Trophoblast cell (in vitro differentiated cells and primary cell): ENCODE measurements at regions not wholly inside any gene's neighbourhood (a gene's known extent, or its start where the extent isn't known, plus 50 kb on each side); places are given as distances from the start of the nearest gene placed in this dataset.

ENCODE experiments used
- DNase-seq, 2 donors: peaks; one replicate each; pipeline ENCODE4 v3.0.0-alpha.2; 2016
- H2AFZ ChIP-seq: 2 replicates; pipeline ENCODE4 v1.6.1; 2013; ENCODE audit warnings: low read length, moderate library complexity, mild to moderate bottlenecking; ENCODE audit not compliant: insufficient read depth, poor library complexity
- H2AK5ac ChIP-seq: 2 replicates; pipeline ENCODE4 v1.6.1; 2013; ENCODE audit warnings: mild to moderate bottlenecking, low read length
- H2BK120ac ChIP-seq: 2 replicates; pipeline ENCODE4 v1.6.1; 2013; ENCODE audit warnings: low read length, mild to moderate bottlenecking, moderate library complexity; ENCODE audit not compliant: insufficient read depth, poor library complexity
- H2BK12ac ChIP-seq: 2 replicates; pipeline ENCODE4 v1.6.1; 2013; ENCODE audit warnings: mild to moderate bottlenecking, low read length, moderate library complexity
- H2BK5ac ChIP-seq: 2 replicates; pipeline ENCODE4 v1.6.1; 2013; ENCODE audit warnings: low read length, low read depth, moderate library complexity, mild to moderate bottlenecking; ENCODE audit not compliant: poor library complexity
- H3K14ac ChIP-seq: 2 replicates; pipeline ENCODE4 v1.6.1; 2013; ENCODE audit warnings: mild to moderate bottlenecking, low read length
- H3K18ac ChIP-seq: 2 replicates; pipeline ENCODE4 v1.6.1; 2013; ENCODE audit warnings: mild to moderate bottlenecking, low read length
- H3K23ac ChIP-seq: 2 replicates; pipeline ENCODE4 v1.6.1; 2013; ENCODE audit warnings: low read length
- H3K27ac ChIP-seq: 2 replicates; pipeline ENCODE4 v1.5.1; 2013; ENCODE audit warnings: low read depth, mild to moderate bottlenecking, inconsistent platforms, low read length, moderate library complexity
- H3K27me3 ChIP-seq: 2 replicates; pipeline ENCODE4 v1.6.1; 2013; ENCODE audit warnings: inconsistent platforms, mild to moderate bottlenecking, low read length, moderate library complexity; ENCODE audit not compliant: insufficient read depth
- H3K36me3 ChIP-seq, 2 experiments: 1 replicate in 1 of 2; 2 replicates in 1 of 2; pipeline ENCODE4 v1.6.1; 2013; ENCODE audit warnings: low read length in 2 of 2, mild to moderate bottlenecking in 2 of 2, moderate library complexity in 1 of 2; ENCODE audit not compliant: insufficient read depth in 2 of 2, control insufficient read depth in 1 of 2
- H3K4ac ChIP-seq: 2 replicates; pipeline ENCODE4 v1.6.1; 2013; ENCODE audit warnings: low read depth, mild to moderate bottlenecking, low read length, moderate library complexity
- H3K4me1 ChIP-seq, 2 experiments: 1 replicate in 1 of 2; 2 replicates in 1 of 2; pipeline ENCODE4 v1.6.1; 2013; ENCODE audit warnings: low read length in 2 of 2, mild to moderate bottlenecking in 2 of 2, moderate library complexity in 1 of 2; ENCODE audit not compliant: insufficient read depth in 2 of 2, control insufficient read depth in 1 of 2
- H3K4me2 ChIP-seq: 2 replicates; pipeline ENCODE4 v1.6.1; 2013; ENCODE audit warnings: inconsistent platforms, mild to moderate bottlenecking, low read length, moderate library complexity
- H3K4me3 ChIP-seq: 2 replicates; pipeline ENCODE4 v1.5.1; 2013; ENCODE audit warnings: mild to moderate bottlenecking, low read depth, low read length, inconsistent platforms
- H3K79me1 ChIP-seq: one replicate; pipeline ENCODE4 v1.6.1; 2013; ENCODE audit warnings: low read length
- H3K79me2 ChIP-seq: 2 replicates; pipeline ENCODE4 v1.6.1; 2013; ENCODE audit warnings: low read length, mild to moderate bottlenecking; ENCODE audit not compliant: control insufficient read depth, insufficient read depth, poor library complexity
- H3K9ac ChIP-seq: 2 replicates; pipeline ENCODE4 v1.6.1; 2013; ENCODE audit warnings: mild to moderate bottlenecking, low read length
- H3K9me3 ChIP-seq: 2 replicates; pipeline ENCODE4 v1.6.1; 2013; ENCODE audit warnings: low read depth, mild to moderate bottlenecking, control low read depth, inconsistent platforms, low read length; ENCODE audit not compliant: insufficient read depth
- H4K12ac ChIP-seq: 2 replicates; pipeline ENCODE4 v1.6.1; 2013; ENCODE audit warnings: low read depth, mild to moderate bottlenecking, low read length, moderate library complexity
- H4K8ac ChIP-seq: 2 replicates; pipeline ENCODE4 v1.6.1; 2013; ENCODE audit warnings: low read depth, mild to moderate bottlenecking, low read length, moderate library complexity
- H4K91ac ChIP-seq: one replicate; pipeline ENCODE4 v1.6.1; 2013; ENCODE audit warnings: low read depth, mild to moderate bottlenecking, low read length, moderate library complexity
- WGBS: extraction: QIAGEN DNeasy Blood & Tissue Kit; methylation state at CpG from one replicate; pipeline ENCODE4 v1.1.7; 2013; ENCODE audit warnings: missing lambda C conversion rate; ENCODE audit not compliant: insufficient read length, insufficient coverage; ENCODE audit errors: extremely low coverage; 5-methylcytosine and 5-hydroxymethylcytosine counted together

- Histone ChIP-seq H2AK5ac (no peak overlapping the region), H3K27ac (no peak overlapping the region), H4K91ac (no peak overlapping the region), H3K4me3 (no peak overlapping the region), H3K79me1 (no peaks in the 10 kb centered on the region), H2BK5ac (no peak overlapping the region), H3K36me3 (no peaks in the 10 kb centered on the region), H4K12ac (no peak overlapping the region), H3K18ac (no peak overlapping the region), H3K9ac (no peak overlapping the region), H3K9me3 (no peaks in the 10 kb centered on the region), H2BK120ac (no peak overlapping the region), H3K14ac (no peak overlapping the region), H3K4me2 (no peak overlapping the region), H2BK12ac (no peak overlapping the region), H2AFZ (no peak overlapping the region), H3K27me3 (no peaks in the 10 kb centered on the region), H3K4ac (no peak overlapping the region), H3K4me1 (no peaks in the 10 kb centered on the region), H3K23ac (no peak overlapping the region), H4K8ac (no peak overlapping the region), H3K79me2 (no peaks in the 10 kb centered on the region)
- WGBS: no CpG with 5 or more reads among the region's 2 CpGs
- no peak for DNase-seq
Measured at GRCh38 chr4:82140422-82140821, 233.4 kb downstream of the HNRNPD start.

DNA sequence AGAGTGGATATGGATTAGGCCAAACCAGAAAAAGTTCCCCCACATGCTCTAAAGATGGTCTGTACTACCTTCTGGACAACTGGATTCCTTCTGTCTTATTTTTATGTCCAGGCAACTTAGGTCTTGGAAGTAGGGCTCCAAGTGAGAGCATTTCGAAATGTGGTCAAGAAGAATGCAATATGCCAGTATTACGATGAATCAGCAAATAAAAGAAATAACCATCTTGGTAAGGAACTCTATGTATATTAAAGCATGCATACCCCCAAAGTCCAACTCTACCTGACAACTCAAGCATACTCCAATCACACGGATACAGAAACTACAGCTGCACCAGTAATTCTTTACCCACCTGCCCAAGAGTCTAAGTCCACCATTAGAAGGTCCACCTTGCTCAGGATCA lies 234.5 kb downstream of the HNRNPD start:
- no peaks in the 10 kb centered on the region for H3K79me1 ChIP-seq
- H3K4me1 ChIP-seq: no peaks in the 10 kb centered on the region
- no peak overlapping the region for H3K4me3 ChIP-seq
- H4K8ac ChIP-seq: no peak overlapping the region
- H3K27ac ChIP-seq: no peak overlapping the region
- no peaks in the 10 kb centered on the region for H3K79me2 ChIP-seq
- no peak overlapping the region for H3K18ac ChIP-seq
- H2AK5ac ChIP-seq: no peak overlapping the region
- H2BK12ac ChIP-seq: no peak overlapping the region
- WGBS: no CpG with 5 or more reads among the region's 3 CpGs
- H3K36me3 ChIP-seq: no peaks in the 10 kb centered on the region
- no peak overlapping the region for H2BK5ac ChIP-seq
- H4K12ac ChIP-seq: no peak overlapping the region
- H3K27me3 ChIP-seq: no peaks in the 10 kb centered on the region
- H2BK120ac ChIP-seq: no peak overlapping the region
- H3K9me3 ChIP-seq: no peaks in the 10 kb centered on the region
- H4K91ac ChIP-seq: no peak overlapping the region
- no peak overlapping the region for H2AFZ ChIP-seq
- H3K4me2 ChIP-seq: no peak overlapping the region
- H3K9ac ChIP-seq: no peak overlapping the region
- no peak overlapping the region for H3K14ac ChIP-seq
- no peak for DNase-seq
- no peak overlapping the region for H3K4ac ChIP-seq
- no peak overlapping the region for H3K23ac ChIP-seq

GRCh38 chr4:82138374-82138773 lies 235.4 kb downstream of the HNRNPD start:
- no peaks in the 10 kb centered on the region for H3K79me1 ChIP-seq
- no CpG with 5 or more reads among the region's 4 CpGs for WGBS
- H3K79me2 ChIP-seq: no peaks in the 10 kb centered on the region
- H3K18ac ChIP-seq: no peak overlapping the region
- H4K12ac ChIP-seq: no peak overlapping the region
- peak; percentile 7 to 25 for DNase-seq
- H3K9me3 ChIP-seq: no peaks in the 10 kb centered on the region
- H2AK5ac ChIP-seq: no peak overlapping the region
- no peak overlapping the region for H4K91ac ChIP-seq
- no peak overlapping the region for H3K4me3 ChIP-seq
- H3K14ac ChIP-seq: no peak overlapping the region
- no peaks in the 10 kb centered on the region for H3K36me3 ChIP-seq
- H3K23ac ChIP-seq: no peak overlapping the region
- no peak overlapping the region for H2BK120ac ChIP-seq
- no peaks in the 10 kb centered on the region for H3K27me3 ChIP-seq
- no peak overlapping the region for H2BK5ac ChIP-seq
- no peak overlapping the region for H3K4me2 ChIP-seq
- no peak overlapping the region for H4K8ac ChIP-seq
- H3K27ac ChIP-seq: no peak overlapping the region
- H3K4ac ChIP-seq: no peak overlapping the region
- no peak overlapping the region for H2BK12ac ChIP-seq
- no peaks in the 10 kb centered on the region for H3K4me1 ChIP-seq
- H2AFZ ChIP-seq: no peak overlapping the region
- H3K9ac ChIP-seq: no peak overlapping the region

DNA sequence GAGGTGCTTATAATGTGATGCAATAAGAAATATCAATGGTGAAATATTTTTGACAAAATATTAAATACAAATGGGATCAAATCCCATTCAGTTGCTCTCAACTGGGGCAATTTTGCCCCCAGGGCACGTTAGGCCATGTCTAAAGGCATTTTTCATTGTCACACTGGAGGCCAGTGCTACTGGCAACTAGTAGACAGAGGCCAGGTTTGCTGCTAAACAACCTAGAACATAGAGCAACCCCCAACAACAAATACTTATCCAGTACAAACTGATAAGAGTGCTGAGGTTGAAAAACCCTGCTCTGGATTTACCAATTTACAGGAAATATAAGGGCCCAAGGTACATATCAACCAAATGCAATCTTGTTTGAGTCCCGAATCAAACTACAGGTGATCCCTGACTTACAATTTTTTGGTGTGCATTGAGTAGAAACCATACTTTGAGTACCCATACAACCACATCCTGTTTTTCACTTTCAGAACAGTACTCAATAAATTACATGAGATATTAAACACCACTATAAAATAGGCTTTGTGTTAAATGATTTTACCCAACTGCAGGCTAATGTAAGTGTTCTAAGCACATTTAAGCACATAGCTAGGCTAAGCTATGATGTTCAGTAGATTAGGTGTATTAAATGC lies 237.5 kb downstream of the HNRNPD start:
- no CpG with 5 or more reads among the region's 2 CpGs for WGBS
- Histone ChIP-seq H2AK5ac (no peak overlapping the region), H3K79me1 (no peaks in the 10 kb centered on the region), H3K23ac (no peak overlapping the region), H3K14ac (no peak overlapping the region), H3K27me3 (no peaks in the 10 kb centered on the region), H4K12ac (no peak overlapping the region), H3K4ac (no peak overlapping the region), H3K4me1 (no peaks in the 10 kb centered on the region), H3K4me2 (no peak overlapping the region), H4K8ac (no peak overlapping the region), H3K4me3 (no peak overlapping the region), H2BK120ac (no peak overlapping the region), H2BK5ac (no peak overlapping the region), H3K27ac (no peak overlapping the region), H4K91ac (no peak overlapping the region), H3K18ac (no peak overlapping the region), H2BK12ac (no peak overlapping the region), H3K9ac (no peak overlapping the region), H2AFZ (no peak overlapping the region), H3K9me3 (no peaks in the 10 kb centered on the region), H3K79me2 (no peaks in the 10 kb centered on the region), H3K36me3 (no peaks in the 10 kb centered on the region)
- DNase-seq: no peak
